A673 (cell line): ENCODE measurements at regions not wholly inside any gene's neighbourhood (a gene's known extent, or its start where the extent isn't known, plus 50 kb on each side); places are given as distances from the start of the nearest gene placed in this dataset.

ENCODE experiments used
- BruUV-seq: library from RNA; stranded (reverse); fragments of 400-500 nt; replicated peaks from 2 replicates; lab custom pipeline; 2021; lab: Mats Ljungman, UMichigan
- CTCF ChIA-PET: fragments of 300-600 bp; sonication (Branson Sonifier 250); formaldehyde crosslinking; loops from one replicate; lab custom pipeline; 2022; ENCODE audit warnings: antibody characterized with exemption; lab: Charles Lee
- POLR2A ChIA-PET: fragments of 300-600 bp; sonication (Branson Sonifier 250); formaldehyde crosslinking; loops from one replicate; lab custom pipeline; 2022; ENCODE audit warnings: antibody characterized with exemption; ENCODE audit not compliant: low non-redundant PET; lab: Charles Lee
- DNase-seq: peaks from one replicate; pipeline ENCODE4 v3.0.0-alpha.2; 2015; ENCODE audit warnings: low spot score
- H3K27ac ChIP-seq: fragments of 200-600 bp; sonication (generic); 2 replicates; pipeline ENCODE4 v1.5.1; 2016; ENCODE audit warnings: mixed run types, low read depth, mild to moderate bottlenecking, mixed read lengths, antibody characterized with exemption, low read length; ENCODE audit not compliant: poor library complexity, severe bottlenecking
- H3K27me3 ChIP-seq: fragments of 200-600 bp; sonication (generic); replicated peaks from 2 replicates; pipeline ENCODE4 v1.6.1; 2017; ENCODE audit warnings: mixed run types, low read depth, mild to moderate bottlenecking, mixed read lengths, antibody characterized with exemption, low read length; ENCODE audit not compliant: insufficient read depth, poor library complexity
- H3K36me3 ChIP-seq: fragments of 200-600 bp; sonication (generic); 2 replicates; pipeline ENCODE4 v1.6.1; 2016; ENCODE audit warnings: mixed run types, mild to moderate bottlenecking, mixed read lengths, antibody characterized with exemption, low read length; ENCODE audit not compliant: insufficient read depth, poor library complexity, severe bottlenecking
- H3K4me1 ChIP-seq: fragments of 200-600 bp; sonication (generic); 2 replicates; pipeline ENCODE4 v1.6.1; 2017; ENCODE audit warnings: mixed run types, mild to moderate bottlenecking, mixed read lengths, antibody characterized with exemption, low read length; ENCODE audit not compliant: insufficient read depth, poor library complexity, severe bottlenecking
- H3K4me3 ChIP-seq: fragments of 200-600 bp; sonication (generic); 2 replicates; pipeline ENCODE4 v1.5.1; 2016; ENCODE audit warnings: low read depth, mixed run types, mild to moderate bottlenecking, mixed read lengths, low read length; ENCODE audit not compliant: poor library complexity, severe bottlenecking
- H3K9me3 ChIP-seq: fragments of 200-600 bp; sonication (generic); 2 replicates; pipeline ENCODE4 v1.6.1; 2016; ENCODE audit warnings: mixed run types, low read depth, mild to moderate bottlenecking, mixed read lengths, antibody characterized with exemption, low read length; ENCODE audit not compliant: poor library complexity, severe bottlenecking
- CTCF ChIP-seq: fragments of 300-800, 200-600 bp; sonication (generic); conservative IDR thresholded peaks from 2 replicates; pipeline ENCODE4 v1.5.1; 2017; ENCODE audit warnings: low read depth, mild to moderate bottlenecking, antibody characterized with exemption, low read length, moderate library complexity, mixed read lengths
- EZH2 ChIP-seq: fragments of 200-600 bp; sonication (generic); IDR thresholded peaks from 2 replicates; pipeline ENCODE4 v1.6.1; 2017; ENCODE audit warnings: borderline replicate concordance, low read depth, mild to moderate bottlenecking, mixed read lengths, antibody characterized with exemption, low read length; ENCODE audit not compliant: poor library complexity, severe bottlenecking
- intact Hi-C: fragments of 100-400 bp; cut with micrococcal nuclease; formaldehyde crosslinking; loops from one replicate; pipeline ENCODE4 v1.10.0; 2022; ENCODE audit not compliant: unreplicated experiment

- POLR2A ChIA-PET = no interaction called here
- DNase-seq = no peak
- intact Hi-C loops = no loop called here
- no peaks in the 10 kb centered on the region for H3K4me1 ChIP-seq
- H3K27ac ChIP-seq = no peak overlapping the region
- H3K4me3 ChIP-seq = no peak overlapping the region
- no peaks in the 10 kb centered on the region for H3K9me3 ChIP-seq
- no TSS peak for BruUV-seq
- H3K27me3 ChIP-seq = no peaks in the 10 kb centered on the region
- CTCF ChIA-PET = no interaction called here
- no peak for TF ChIP-seq CTCF
- TF ChIP-seq EZH2 = no peak
- H3K36me3 ChIP-seq = no peaks in the 10 kb centered on the region
These were observed 64.2 kb upstream of the COL1A2 start for GRCh38 chr7:94330269-94331020.

- CTCF ChIA-PET = no interaction called here
- Histone ChIP-seq H3K27me3 (no peaks in the 10 kb centered on the region), H3K27ac (no peak overlapping the region), H3K36me3 (no peaks in the 10 kb centered on the region), H3K4me1 (no peaks in the 10 kb centered on the region), H3K9me3 (no peaks in the 10 kb centered on the region), H3K4me3 (no peak overlapping the region)
- BruUV-seq = no TSS peak
- intact Hi-C loops = no loop called here
- no peak for DNase-seq
- POLR2A ChIA-PET = no interaction called here
- no peak for TF ChIP-seq CTCF
- no peak for TF ChIP-seq EZH2
These were observed 62.1 kb upstream of the COL1A2 start for GRCh38 chr7:94332571-94332970.

- POLR2A ChIA-PET = interaction anchor here (0.5 kb wide), 1 partner anchor 15 kb away, joined by 5 read pairs; no protein-coding TSS in a partner anchor
- intact Hi-C loops = no loop called here
- no peaks in the 10 kb centered on the region for H3K4me1 ChIP-seq
- no peaks in the 10 kb centered on the region for H3K9me3 ChIP-seq
- no peak overlapping the region for H3K27ac ChIP-seq
- no TSS peak for BruUV-seq
- DNase-seq = no peak
- no peaks in the 10 kb centered on the region for H3K36me3 ChIP-seq
- CTCF ChIA-PET = no interaction called here
- TF ChIP-seq CTCF (no peak), EZH2 (no peak)
- H3K4me3 ChIP-seq = no peak overlapping the region
- no peaks in the 10 kb centered on the region for H3K27me3 ChIP-seq
These were observed 60.9 kb upstream of the COL1A2 start for GRCh38 chr7:94333810-94334209.
